ENCODE measurements at regions not wholly inside any gene's neighbourhood (a gene's known extent, or its start where the extent isn't known, plus 50 kb on each side); places are given as distances from the start of the nearest gene placed in this dataset.

GRCh38 chr18:41466436-41467160 lies 488.4 kb upstream of the PIK3C3 start:
- TF ChIP-seq, protein P1, sequence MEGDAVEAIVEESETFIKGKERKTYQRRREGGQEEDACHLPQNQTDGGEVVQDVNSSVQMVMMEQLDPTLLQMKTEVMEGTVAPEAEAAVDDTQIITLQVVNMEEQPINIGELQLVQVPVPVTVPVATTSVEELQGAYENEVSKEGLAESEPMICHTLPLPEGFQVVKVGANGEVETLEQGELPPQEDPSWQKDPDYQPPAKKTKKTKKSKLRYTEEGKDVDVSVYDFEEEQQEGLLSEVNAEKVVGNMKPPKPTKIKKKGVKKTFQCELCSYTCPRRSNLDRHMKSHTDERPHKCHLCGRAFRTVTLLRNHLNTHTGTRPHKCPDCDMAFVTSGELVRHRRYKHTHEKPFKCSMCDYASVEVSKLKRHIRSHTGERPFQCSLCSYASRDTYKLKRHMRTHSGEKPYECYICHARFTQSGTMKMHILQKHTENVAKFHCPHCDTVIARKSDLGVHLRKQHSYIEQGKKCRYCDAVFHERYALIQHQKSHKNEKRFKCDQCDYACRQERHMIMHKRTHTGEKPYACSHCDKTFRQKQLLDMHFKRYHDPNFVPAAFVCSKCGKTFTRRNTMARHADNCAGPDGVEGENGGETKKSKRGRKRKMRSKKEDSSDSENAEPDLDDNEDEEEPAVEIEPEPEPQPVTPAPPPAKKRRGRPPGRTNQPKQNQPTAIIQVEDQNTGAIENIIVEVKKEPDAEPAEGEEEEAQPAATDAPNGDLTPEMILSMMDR (IDR thresholded peaks at IDR 0.05): no peak
- Histone ChIP-seq H3K27ac (no peak overlapping the region), H3K4me3 (no peak overlapping the region), H3K36me3 (no peaks in the 10 kb centered on the region), H3K4me1 (no peaks in the 10 kb centered on the region), H3K27me3 (ENCODE audit: low read depth) (no peaks in the 10 kb centered on the region), H3K9me3 (no peaks in the 10 kb centered on the region)
- DNase-seq: no peak
- intact Hi-C loops (cut with DNase I): no loop called here
- ATAC-seq: no peak

DNA sequence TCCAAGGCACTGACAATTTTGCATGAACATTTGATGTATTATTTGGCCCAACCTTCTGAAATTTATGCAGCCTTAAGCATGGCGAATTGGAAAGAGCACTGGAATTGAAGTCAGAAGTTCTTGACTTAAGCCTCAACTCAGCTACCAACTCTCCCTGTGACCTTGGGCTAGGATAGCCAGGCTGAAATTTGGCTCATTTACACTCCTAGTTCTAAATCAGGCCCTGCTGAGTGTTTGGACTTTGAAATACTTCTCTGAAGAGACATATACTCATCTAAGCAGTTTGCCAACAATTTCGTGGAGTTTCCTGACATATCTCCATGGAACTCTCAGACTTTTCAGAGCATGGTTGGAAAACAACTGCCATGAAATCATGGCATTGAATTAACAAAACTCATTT lies 489.6 kb upstream of the PIK3C3 start:
- ATAC-seq (no peak), DNase-seq (no peak)
- H3K4me3 ChIP-seq: no peak overlapping the region
- H3K4me1 ChIP-seq: no peaks in the 10 kb centered on the region
- H3K36me3 ChIP-seq: no peaks in the 10 kb centered on the region
- intact Hi-C loops (cut with DNase I): no loop called here
- TF ChIP-seq, protein P1 (IDR thresholded peaks at IDR 0.05): no peak
- no peak overlapping the region for H3K27ac ChIP-seq
- H3K9me3 ChIP-seq: no peaks in the 10 kb centered on the region
- H3K27me3 ChIP-seq (ENCODE audit: low read depth): no peaks in the 10 kb centered on the region

- Histone ChIP-seq H3K36me3 (no peaks in the 10 kb centered on the region), H3K27me3 (ENCODE audit: low read depth) (no peaks in the 10 kb centered on the region), H3K27ac (no peak overlapping the region), H3K9me3 (no peaks in the 10 kb centered on the region), H3K4me3 (no peak overlapping the region), H3K4me1 (no peaks in the 10 kb centered on the region)
- intact Hi-C loops (cut with DNase I): no loop called here
- DNase-seq (no peak), ATAC-seq (no peak)
- TF ChIP-seq, protein P1 (IDR thresholded peaks at IDR 0.05): no peak
Observed at GRCh38 chr18:41464278-41464677, 490.8 kb upstream of the PIK3C3 start.

DNA sequence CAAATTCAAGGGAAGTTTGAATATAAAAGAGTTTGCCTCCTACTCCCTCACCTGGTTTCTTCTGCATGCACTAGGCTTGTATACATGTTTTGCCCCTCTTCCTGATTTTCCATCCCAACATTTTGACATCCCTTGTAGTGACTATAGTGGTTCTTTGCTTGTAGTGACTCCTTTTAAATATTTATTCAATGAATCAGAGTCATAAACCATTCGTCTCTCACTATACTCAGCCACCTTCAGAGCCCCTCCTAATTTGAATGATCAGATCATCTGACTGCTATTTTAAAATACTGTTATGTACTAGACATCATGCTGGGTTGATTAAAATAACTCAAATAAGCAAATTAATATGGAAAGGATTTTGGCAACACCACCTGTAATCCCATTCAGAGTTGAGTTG lies 492.1 kb upstream of the PIK3C3 start:
- no peaks in the 10 kb centered on the region for H3K9me3 ChIP-seq
- ATAC-seq (no peak), DNase-seq (no peak)
- H3K27ac ChIP-seq: no peak overlapping the region
- H3K4me3 ChIP-seq: no peak overlapping the region
- no peaks in the 10 kb centered on the region for H3K4me1 ChIP-seq
- intact Hi-C loops (cut with DNase I): no loop called here
- H3K36me3 ChIP-seq: no peaks in the 10 kb centered on the region
- H3K27me3 ChIP-seq (ENCODE audit: low read depth): no peaks in the 10 kb centered on the region
- TF ChIP-seq, protein P1 (IDR thresholded peaks at IDR 0.05): no peak

DNA sequence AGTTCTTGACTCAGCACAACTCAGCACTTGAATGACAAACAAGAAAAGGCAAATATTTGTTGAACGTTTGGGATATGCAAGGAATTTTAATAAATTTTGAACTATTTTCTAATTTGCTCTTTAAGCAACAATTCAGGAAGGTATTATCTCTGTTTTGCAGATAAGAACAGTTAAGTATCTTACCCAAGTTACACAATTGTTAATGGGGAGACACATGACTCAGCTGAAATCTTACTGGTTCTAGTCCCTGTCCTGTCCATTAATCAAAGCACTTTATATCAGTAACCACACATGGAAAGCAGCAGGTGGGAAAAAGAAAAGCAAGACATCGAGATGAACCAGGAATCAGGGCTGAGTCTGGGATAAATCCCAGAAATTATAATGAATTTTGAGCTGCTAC lies 493.9 kb upstream of the PIK3C3 start:
- Histone ChIP-seq H3K4me3 (no peak overlapping the region), H3K27ac (no peak overlapping the region), H3K4me1 (no peaks in the 10 kb centered on the region), H3K36me3 (no peaks in the 10 kb centered on the region), H3K27me3 (ENCODE audit: low read depth) (no peaks in the 10 kb centered on the region), H3K9me3 (no peaks in the 10 kb centered on the region)
- TF ChIP-seq, protein P1 (IDR thresholded peaks at IDR 0.05): no peak
- intact Hi-C loops (cut with DNase I): no loop called here
- DNase-seq (no peak), ATAC-seq (no peak)
